Osteocyte (in vitro differentiated cells): ENCODE measurements at regions not wholly inside any gene's neighbourhood (a gene's known extent, or its start where the extent isn't known, plus 50 kb on each side); places are given as distances from the start of the nearest gene placed in this dataset.

ENCODE experiments used
- DNase-seq: peaks from one replicate; pipeline ENCODE4 v3.0.0; 2021; ENCODE audit warnings: mixed read lengths; ENCODE audit not compliant: unreplicated experiment; ENCODE audit errors: extremely low spot score
- H3K27ac Mint-ChIP-seq: one replicate; pipeline ENCODE4 v1.8.0; 2021; ENCODE audit warnings: mild to moderate bottlenecking, mixed read lengths; ENCODE audit not compliant: unreplicated experiment
- H3K27me3 Mint-ChIP-seq: one replicate; pipeline ENCODE4 v1.8.0; 2021; ENCODE audit warnings: mixed read lengths; ENCODE audit not compliant: unreplicated experiment
- H3K36me3 Mint-ChIP-seq: one replicate; pipeline ENCODE4 v1.8.0; 2021; ENCODE audit warnings: mixed read lengths; ENCODE audit not compliant: unreplicated experiment
- H3K4me1 Mint-ChIP-seq: one replicate; pipeline ENCODE4 v1.8.0; 2021; ENCODE audit warnings: mixed read lengths; ENCODE audit not compliant: unreplicated experiment
- H3K4me3 Mint-ChIP-seq: one replicate; pipeline ENCODE4 v1.8.0; 2021; ENCODE audit warnings: mild to moderate bottlenecking, moderate library complexity, mixed read lengths; ENCODE audit not compliant: unreplicated experiment
- H3K9me3 Mint-ChIP-seq: one replicate; pipeline ENCODE4 v1.8.0; 2021; ENCODE audit warnings: mixed read lengths; ENCODE audit not compliant: unreplicated experiment
- TF ChIP-seq, protein P1 (sequence below): fragments of 200-600 bp; sonication (generic); IDR thresholded peaks from 2 replicates; pipeline ENCODE4 v1.5.0; 2021; ENCODE audit warnings: antibody characterized with exemption, mild to moderate bottlenecking, moderate library complexity

DNA sequence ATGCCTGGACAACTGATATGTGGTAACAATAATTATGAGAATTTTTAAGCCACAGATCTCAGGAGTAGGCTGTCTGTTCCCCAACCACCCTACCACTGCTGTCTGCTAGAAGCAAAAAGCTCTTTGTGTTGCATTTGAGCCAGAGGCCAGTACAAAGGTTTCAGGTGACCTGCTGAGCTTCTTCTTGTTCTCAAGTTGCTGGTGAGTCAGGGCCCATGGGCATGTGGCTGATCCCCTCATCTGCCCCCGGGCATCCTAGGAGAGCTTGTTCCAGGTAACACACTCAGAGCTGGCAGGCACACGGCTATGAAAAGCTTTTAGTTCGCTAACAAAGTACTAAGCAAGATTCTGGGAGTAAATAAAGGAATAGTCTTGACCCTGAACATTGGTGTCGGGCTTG is 285.3 kb downstream of the CDC5L start:
- no peaks in the 10 kb centered on the region for H3K36me3 Mint-ChIP-seq
- DNase-seq, result peak; percentile 30
- TF ChIP-seq, protein P1, sequence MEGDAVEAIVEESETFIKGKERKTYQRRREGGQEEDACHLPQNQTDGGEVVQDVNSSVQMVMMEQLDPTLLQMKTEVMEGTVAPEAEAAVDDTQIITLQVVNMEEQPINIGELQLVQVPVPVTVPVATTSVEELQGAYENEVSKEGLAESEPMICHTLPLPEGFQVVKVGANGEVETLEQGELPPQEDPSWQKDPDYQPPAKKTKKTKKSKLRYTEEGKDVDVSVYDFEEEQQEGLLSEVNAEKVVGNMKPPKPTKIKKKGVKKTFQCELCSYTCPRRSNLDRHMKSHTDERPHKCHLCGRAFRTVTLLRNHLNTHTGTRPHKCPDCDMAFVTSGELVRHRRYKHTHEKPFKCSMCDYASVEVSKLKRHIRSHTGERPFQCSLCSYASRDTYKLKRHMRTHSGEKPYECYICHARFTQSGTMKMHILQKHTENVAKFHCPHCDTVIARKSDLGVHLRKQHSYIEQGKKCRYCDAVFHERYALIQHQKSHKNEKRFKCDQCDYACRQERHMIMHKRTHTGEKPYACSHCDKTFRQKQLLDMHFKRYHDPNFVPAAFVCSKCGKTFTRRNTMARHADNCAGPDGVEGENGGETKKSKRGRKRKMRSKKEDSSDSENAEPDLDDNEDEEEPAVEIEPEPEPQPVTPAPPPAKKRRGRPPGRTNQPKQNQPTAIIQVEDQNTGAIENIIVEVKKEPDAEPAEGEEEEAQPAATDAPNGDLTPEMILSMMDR, result no peak
- H3K4me3 Mint-ChIP-seq, result no peak overlapping the region
- H3K27ac Mint-ChIP-seq, result no peak overlapping the region
- H3K9me3 Mint-ChIP-seq, result peaks cover 8% of the 10 kb centered on the region
- H3K27me3 Mint-ChIP-seq, result no peaks in the 10 kb centered on the region
- peaks cover 39% of the 10 kb centered on the region for H3K4me1 Mint-ChIP-seq

- peaks cover 8% of the 10 kb centered on the region for H3K9me3 Mint-ChIP-seq
- H3K27ac Mint-ChIP-seq, result no peak overlapping the region
- H3K4me1 Mint-ChIP-seq, result peaks cover 25% of the 10 kb centered on the region
- H3K4me3 Mint-ChIP-seq, result no peak overlapping the region
- DNase-seq, result peak; percentile 48
- H3K27me3 Mint-ChIP-seq, result no peaks in the 10 kb centered on the region
- no peaks in the 10 kb centered on the region for H3K36me3 Mint-ChIP-seq
- TF ChIP-seq, protein P1, result no peak
These were observed 287.0 kb downstream of the CDC5L start for GRCh38 chr6:44674226-44675155.

DNA sequence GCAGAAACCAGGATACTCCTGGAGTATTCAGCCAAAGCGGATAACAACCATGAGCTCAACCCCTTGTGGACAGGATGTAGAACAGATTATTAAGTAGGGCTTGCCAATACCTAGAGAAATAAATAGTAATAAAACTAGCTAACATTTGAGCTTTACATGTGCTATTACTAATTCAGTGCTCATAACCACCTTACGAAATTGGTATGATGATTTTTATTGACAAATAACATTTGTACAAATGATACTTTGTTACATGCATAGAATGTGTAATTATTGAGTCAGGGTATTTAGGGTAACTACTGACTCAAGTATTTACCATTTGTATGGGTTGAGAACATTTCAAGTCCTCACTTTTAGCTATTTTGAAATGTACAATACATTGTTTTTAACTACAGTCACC is 287.9 kb downstream of the CDC5L start:
- Mint-ChIP-seq H3K36me3 (no peaks in the 10 kb centered on the region), H3K4me1 (peaks cover 27% of the 10 kb centered on the region), H3K9me3 (peaks cover 2% of the 10 kb centered on the region), H3K27me3 (no peaks in the 10 kb centered on the region), H3K27ac (no peak overlapping the region), H3K4me3 (no peak overlapping the region)
- DNase-seq, result no peak
- TF ChIP-seq, protein P1, result no peak

- TF ChIP-seq, protein P1, result no peak
- DNase-seq, result peak; percentile 62
- Mint-ChIP-seq H3K4me3 (no peak overlapping the region), H3K27me3 (no peaks in the 10 kb centered on the region), H3K36me3 (no peaks in the 10 kb centered on the region), H3K9me3 (no peaks in the 10 kb centered on the region), H3K4me1 (peaks cover 30% of the 10 kb centered on the region), H3K27ac (no peak overlapping the region)
These were observed 288.8 kb downstream of the CDC5L start for GRCh38 chr6:44676246-44676790.

DNA sequence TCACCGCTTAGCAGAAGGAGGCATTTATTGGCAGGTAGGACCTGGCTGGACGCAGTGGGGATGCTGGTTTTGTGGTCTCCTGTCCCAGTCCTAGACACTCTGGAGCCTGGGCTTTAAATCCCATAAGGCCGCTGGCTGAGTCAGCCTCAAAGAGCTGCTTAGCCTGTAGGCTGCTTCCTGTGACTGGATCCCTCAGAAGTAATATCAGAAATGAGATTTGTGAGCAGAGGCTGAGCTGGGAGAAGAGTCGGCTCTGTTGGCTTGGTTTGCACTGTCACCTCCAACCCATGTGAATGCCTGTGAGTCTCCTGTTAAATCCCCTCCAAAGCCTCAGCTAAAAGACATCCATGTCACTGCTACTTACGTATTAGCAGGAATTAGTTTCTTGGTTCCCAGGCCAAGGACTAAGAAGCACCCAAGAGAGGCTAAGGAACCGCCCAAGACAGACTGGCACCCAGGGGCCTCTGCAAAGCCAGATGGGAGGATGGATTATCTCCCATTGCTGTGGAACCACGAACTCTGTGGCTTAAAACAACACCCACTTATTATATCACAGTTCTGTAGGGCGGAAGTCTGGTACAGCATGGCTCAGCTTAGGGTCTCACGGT is 289.4 kb downstream of the CDC5L start:
- peak; percentile 40 for DNase-seq
- Mint-ChIP-seq H3K27me3 (no peaks in the 10 kb centered on the region), H3K4me1 (peaks cover 34% of the 10 kb centered on the region), H3K9me3 (no peaks in the 10 kb centered on the region), H3K36me3 (no peaks in the 10 kb centered on the region), H3K27ac (no peak overlapping the region), H3K4me3 (no peak overlapping the region)
- TF ChIP-seq, protein P1, result no peak
